GM12873 (cell line): ENCODE measurements at regions not wholly inside any gene's neighbourhood (a gene's known extent, or its start where the extent isn't known, plus 50 kb on each side); places are given as distances from the start of the nearest gene placed in this dataset.

Source experiments
- TF ChIP-seq, protein P1 (sequence below): IDR thresholded peaks from 2 replicates; pipeline ENCODE4 v1.5.1; 2012; ENCODE audit warnings: low read depth, mild to moderate bottlenecking, moderate library complexity, low read length, control low read depth; ENCODE audit not compliant: insufficient read depth; ENCODE audit errors: missing control alignments

DNA sequence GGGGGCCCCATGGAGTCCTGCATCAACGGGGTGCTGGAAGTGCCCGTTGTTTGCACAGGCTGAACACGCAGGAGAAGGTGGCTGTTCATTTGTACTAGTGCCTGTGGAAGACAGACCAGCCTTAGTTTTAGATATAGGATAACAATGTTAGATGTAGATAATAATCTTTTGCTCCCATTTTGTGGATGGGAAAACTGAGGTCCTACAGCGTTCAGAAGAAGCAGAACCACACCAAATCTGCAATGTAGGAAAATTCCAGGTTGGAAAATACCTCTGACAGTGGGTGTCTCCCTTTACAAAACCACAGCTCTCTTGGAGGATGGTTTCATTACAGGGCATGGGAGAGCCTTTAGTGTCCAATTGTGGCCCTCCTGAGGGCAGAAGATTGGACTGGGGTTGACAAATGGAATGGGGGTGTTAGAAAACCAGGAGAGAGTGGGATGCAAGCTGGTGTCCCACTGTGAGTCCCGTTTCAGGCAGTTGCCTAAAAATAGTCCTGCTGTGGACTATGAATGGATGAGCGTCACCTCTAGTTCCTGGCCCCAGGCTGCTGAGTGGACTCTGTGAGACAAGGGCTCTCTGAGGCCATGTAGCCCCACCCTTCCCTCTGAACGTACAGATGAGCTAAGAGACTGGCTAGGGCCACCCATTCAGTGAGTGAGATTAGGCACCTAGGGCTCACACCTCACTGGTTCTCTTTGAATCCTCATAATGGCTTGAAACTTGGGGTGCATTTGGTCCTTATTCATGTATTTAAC, 508.8 kb downstream of the MN1 start:
- TF ChIP-seq, protein P1, sequence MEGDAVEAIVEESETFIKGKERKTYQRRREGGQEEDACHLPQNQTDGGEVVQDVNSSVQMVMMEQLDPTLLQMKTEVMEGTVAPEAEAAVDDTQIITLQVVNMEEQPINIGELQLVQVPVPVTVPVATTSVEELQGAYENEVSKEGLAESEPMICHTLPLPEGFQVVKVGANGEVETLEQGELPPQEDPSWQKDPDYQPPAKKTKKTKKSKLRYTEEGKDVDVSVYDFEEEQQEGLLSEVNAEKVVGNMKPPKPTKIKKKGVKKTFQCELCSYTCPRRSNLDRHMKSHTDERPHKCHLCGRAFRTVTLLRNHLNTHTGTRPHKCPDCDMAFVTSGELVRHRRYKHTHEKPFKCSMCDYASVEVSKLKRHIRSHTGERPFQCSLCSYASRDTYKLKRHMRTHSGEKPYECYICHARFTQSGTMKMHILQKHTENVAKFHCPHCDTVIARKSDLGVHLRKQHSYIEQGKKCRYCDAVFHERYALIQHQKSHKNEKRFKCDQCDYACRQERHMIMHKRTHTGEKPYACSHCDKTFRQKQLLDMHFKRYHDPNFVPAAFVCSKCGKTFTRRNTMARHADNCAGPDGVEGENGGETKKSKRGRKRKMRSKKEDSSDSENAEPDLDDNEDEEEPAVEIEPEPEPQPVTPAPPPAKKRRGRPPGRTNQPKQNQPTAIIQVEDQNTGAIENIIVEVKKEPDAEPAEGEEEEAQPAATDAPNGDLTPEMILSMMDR = no peak

DNA sequence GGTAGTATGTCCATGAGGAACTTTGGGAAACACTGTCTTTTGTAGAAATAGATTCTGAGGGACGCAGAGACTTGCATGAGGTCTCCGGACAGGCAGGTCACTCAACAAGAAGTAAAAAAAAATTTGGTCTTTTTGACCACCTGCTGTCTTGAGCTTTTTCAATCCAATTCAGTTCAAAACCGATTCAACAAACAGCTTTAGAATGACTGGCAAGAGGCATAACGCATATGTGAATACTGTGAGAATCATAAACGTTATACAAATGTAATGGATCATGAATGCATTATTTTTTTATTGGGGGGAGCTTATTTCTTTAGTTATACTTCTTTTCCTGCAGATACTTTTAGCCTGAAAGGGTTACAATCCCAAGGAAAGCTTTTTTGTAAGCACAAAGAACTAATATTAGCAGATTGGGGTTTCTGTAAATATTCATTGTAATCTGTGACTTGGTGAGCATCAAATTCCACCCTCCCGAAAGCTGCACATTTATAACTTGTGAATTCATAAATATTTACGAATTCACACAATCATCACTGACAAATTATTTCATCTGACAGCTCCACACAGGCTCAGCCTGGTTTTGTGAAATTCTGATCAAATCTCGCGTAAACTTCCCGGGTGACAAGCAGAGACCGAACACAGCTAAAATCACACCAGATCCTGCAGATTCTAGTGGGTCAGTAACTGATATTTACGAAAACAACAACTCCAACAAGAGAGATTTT, 507.7 kb downstream of the MN1 start:
- TF ChIP-seq, protein P1 = no peak

DNA sequence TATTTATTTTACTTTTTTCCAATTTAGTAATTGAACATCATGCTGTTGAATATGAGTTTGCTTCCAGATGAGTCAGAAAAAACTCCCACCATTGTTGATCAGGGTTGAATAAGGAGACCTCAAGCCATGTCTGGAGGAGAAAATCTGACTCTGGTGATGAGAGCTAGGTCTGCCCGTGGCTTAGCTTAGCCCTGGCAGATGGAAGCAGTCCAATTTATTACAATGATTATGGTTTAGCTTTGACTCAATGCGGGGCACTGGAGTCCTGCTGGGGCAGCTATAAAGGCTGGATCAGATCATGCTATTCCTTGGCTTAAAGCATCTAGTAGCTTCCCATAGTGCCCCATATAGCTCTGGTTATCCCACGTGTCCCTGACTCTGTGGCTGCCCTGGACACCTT, 506.5 kb downstream of the MN1 start:
- TF ChIP-seq, protein P1 = no peak

DNA sequence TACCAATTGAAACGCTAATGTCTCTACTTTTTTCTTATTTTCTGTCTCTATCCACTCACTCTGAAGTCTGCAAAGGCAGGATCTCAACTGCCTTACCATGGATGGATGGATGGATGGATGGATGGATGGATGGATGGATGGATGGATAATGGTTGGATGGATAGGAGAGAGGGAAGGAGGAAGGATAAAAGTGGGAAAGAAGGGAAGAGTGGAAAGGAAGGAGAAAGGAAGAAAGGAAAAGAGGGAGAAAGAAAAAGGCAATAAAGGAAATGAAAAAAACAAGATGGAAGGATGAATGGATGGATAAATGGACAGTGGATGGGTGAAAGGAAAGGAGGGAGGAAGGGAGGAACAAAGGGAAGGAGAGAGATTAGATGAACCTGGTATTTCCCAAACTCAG, 506.0 kb downstream of the MN1 start:
- TF ChIP-seq, protein P1 = no peak

DNA sequence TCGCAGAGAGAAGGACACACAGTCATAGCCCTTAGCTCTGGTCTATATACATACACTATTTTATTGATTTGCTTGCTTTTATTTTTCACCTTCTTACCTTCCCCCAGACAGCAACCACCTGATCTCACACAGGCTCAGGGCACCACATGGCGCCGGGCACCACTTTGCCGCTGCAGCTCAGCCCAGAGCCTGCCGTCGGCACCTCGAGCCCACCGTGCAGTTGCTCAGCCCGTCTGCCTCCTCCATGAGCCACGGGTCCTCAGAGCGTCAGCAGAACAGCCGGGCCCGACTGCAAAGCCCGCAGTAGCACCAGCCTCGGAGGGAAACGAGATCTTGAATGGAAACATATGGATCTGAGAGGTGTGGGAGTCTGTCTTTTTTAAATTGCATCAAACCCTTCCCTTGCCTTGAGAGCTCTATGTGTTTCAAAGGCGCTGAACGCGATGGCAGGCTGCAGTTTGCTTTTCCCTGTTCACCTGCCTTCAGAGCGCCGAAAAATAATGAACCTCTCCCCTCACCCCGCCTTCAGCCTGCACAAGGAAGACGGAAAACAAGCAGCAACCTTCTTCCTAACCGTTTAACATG, 505.4 kb downstream of the MN1 start:
- TF ChIP-seq, protein P1 = no peak

DNA sequence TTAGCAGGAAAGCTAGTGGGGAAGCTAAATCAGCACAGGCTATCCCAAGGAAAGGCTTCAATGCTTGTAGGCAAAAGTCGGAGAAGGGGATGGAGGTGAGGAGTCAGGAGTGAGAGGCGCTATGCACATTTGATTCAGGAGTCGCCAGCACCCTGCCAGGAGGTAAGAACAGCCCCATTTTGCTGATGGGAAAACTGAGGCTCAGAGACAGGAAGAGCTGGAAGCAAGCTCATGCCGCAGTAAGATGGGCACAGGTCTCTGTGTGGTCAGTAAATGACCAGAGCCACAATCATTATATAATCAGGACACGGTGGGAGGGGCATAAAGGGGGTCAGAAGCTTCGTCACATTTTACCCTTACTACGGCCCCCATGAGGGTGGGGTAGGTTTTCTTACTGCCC, 504.4 kb downstream of the MN1 start:
- TF ChIP-seq, protein P1 = no peak

DNA sequence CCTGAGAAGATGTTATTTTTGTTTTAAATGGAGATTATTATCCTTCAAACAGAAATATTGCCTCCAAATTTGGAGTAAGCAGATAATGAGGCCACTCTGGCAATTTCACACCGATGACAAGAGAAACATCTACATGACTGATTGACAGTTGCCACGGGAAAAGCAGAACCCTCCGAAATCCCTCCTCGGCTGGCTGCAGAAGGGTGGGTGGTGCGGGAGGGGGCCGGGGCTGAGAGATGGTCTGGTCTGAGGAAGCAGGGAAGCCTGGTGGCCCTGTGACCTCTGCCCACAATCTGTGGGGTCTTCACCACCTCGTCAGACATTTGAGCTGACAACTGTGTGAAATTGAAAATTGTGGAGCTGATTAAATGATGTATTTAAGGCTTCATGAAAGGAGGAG, 503.2 kb downstream of the MN1 start:
- TF ChIP-seq, protein P1 = no peak
